GM12878 (cell line): ENCODE measurements at regions not wholly inside any gene's neighbourhood (a gene's known extent, or its start where the extent isn't known, plus 50 kb on each side); places are given as distances from the start of the nearest gene placed in this dataset.

Experiments used
- CHD1 ChIP-seq: IDR thresholded peaks from 2 replicates; pipeline ENCODE4 v1.6.1; 2012; ENCODE audit warnings: low read depth, low read length, improper control_type of control experiment
- EP300 ChIP-seq, 2 experiments: fragments of 150-350 bp in 1 of 2; IDR thresholded peaks; 2 replicates each; pipeline ENCODE4 v1.6.1; 2011 to 2012; ENCODE audit warnings: low read depth in 2 of 2, low read length in 2 of 2, borderline replicate concordance in 1 of 2, improper control_type of control experiment in 1 of 2, inconsistent platforms in 1 of 2; ENCODE audit not compliant: control insufficient read depth in 1 of 2
- POLR2A ChIP-seq: IDR thresholded peaks from 2 replicates; pipeline ENCODE4 v1.6.1; 2011; ENCODE audit warnings: low read depth, mild to moderate bottlenecking, low read length
- TF ChIP-seq, protein P1 (sequence below): IDR thresholded peaks from 2 replicates; pipeline ENCODE4 v1.6.1; 2011; ENCODE audit warnings: low read depth, mild to moderate bottlenecking, low read length, moderate library complexity, borderline replicate concordance; ENCODE audit errors: extremely low read depth
- TF ChIP-seq, protein P2 (sequence below): fragments of 450-650 bp; IDR thresholded peaks from 2 replicates; pipeline ENCODE4 v1.6.1; 2014; ENCODE audit warnings: mild to moderate bottlenecking

DNA sequence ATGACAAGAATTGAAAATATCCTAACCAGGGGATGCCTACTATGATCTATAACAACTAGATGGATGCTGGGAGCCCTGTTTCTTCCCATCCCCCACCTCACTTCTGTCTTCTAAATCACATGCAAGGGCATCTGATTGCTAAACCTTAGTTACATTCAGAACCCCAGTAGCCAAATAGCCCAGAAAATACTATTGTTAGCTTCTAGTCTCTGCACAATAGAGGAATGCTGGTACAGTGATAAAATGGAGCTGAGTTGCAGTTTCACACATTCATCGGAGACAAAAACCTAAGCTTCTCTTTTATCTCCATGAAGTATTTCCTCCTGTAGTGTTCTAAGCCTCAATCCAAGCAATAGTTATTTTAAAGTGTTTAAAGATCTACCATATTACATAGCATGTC, 942.9 kb downstream of the RPS29 start:
- TF ChIP-seq CHD1 = no peak
- TF ChIP-seq, protein P1, sequence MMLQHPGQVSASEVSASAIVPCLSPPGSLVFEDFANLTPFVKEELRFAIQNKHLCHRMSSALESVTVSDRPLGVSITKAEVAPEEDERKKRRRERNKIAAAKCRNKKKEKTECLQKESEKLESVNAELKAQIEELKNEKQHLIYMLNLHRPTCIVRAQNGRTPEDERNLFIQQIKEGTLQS = no peak
- TF ChIP-seq, protein P2, sequence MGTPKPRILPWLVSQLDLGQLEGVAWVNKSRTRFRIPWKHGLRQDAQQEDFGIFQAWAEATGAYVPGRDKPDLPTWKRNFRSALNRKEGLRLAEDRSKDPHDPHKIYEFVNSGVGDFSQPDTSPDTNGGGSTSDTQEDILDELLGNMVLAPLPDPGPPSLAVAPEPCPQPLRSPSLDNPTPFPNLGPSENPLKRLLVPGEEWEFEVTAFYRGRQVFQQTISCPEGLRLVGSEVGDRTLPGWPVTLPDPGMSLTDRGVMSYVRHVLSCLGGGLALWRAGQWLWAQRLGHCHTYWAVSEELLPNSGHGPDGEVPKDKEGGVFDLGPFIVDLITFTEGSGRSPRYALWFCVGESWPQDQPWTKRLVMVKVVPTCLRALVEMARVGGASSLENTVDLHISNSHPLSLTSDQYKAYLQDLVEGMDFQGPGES = no peak
- no peak for TF ChIP-seq POLR2A
- TF ChIP-seq EP300 (IDR thresholded peaks at IDR 0.05; ENCODE audit: borderline replicate concordance in 1 of 2, control insufficient read depth in 1 of 2, low read depth in 2 of 2, low read length in 2 of 2) = no peak
